ENCODE measurements at regions not wholly inside any gene's neighbourhood (a gene's known extent, or its start where the extent isn't known, plus 50 kb on each side); places are given as distances from the start of the nearest gene placed in this dataset.
"Not testable (repeated sequence)": the region's sequence is repeated elsewhere in the genome, so short reads cannot be mapped to it uniquely, and the experiment has no call there.

- Histone ChIP-seq H3K79me2 (ENCODE audit: low read length) (no peaks in the 10 kb centered on the region), H4K20me1 (ENCODE audit: insufficient read depth, low read length) (no peaks in the 10 kb centered on the region), H3K4me2 (ENCODE audit: low read length) (no peak overlapping the region), H3K9me3 (ENCODE audit: insufficient read depth, low read length) (no peaks in the 10 kb centered on the region), H3K4me1 (ENCODE audit: low read length) (no peaks in the 10 kb centered on the region), H3K27me3 (ENCODE audit: low read depth, low read length) (no peaks in the 10 kb centered on the region), H3K36me3 (replicated peaks; ENCODE audit: low read depth, low read length) (no peaks in the 10 kb centered on the region), H3K9ac (ENCODE audit: low read length) (no peak overlapping the region), H2AFZ (ENCODE audit: low read depth, low read length) (no peak overlapping the region), H3K4me3 (ENCODE audit: low read length) (no peak overlapping the region), H3K27ac (ENCODE audit: low read length) (no peak overlapping the region)
- TF ChIP-seq EZH2phosphoT487 (IDR thresholded peaks at IDR 0.05; ENCODE audit: low read depth) = no peak
- TF ChIP-seq CTCF (IDR thresholded peaks at IDR 0.05; ENCODE audit: low read depth, low read length) = no peak
Measured at GRCh38 chr9:111271047-111271446, 59.0 kb downstream of the OR2K2 start.

GRCh38 chr9:111266024-111266423, 64.0 kb downstream of the OR2K2 start:
- H3K4me2 ChIP-seq (ENCODE audit: low read length) = not testable (repeated sequence)

GRCh38 chr9:111263116-111263515, 66.9 kb downstream of the OR2K2 start:
- Histone ChIP-seq H3K79me2 (ENCODE audit: low read length) (no peaks in the 10 kb centered on the region), H3K36me3 (replicated peaks; ENCODE audit: low read depth, low read length) (no peaks in the 10 kb centered on the region), H3K9me3 (ENCODE audit: insufficient read depth, low read length) (no peaks in the 10 kb centered on the region), H3K4me1 (ENCODE audit: low read length) (no peaks in the 10 kb centered on the region), H3K27me3 (ENCODE audit: low read depth, low read length) (no peaks in the 10 kb centered on the region), H3K27ac (ENCODE audit: low read length) (no peak overlapping the region), H3K4me3 (ENCODE audit: low read length) (no peak overlapping the region), H2AFZ (ENCODE audit: low read depth, low read length) (no peak overlapping the region), H3K4me2 (ENCODE audit: low read length) (no peak overlapping the region), H3K9ac (ENCODE audit: low read length) (no peak overlapping the region), H4K20me1 (ENCODE audit: insufficient read depth, low read length) (no peaks in the 10 kb centered on the region)
- TF ChIP-seq CTCF (IDR thresholded peaks at IDR 0.05; ENCODE audit: low read depth, low read length) (no peak), EZH2phosphoT487 (IDR thresholded peaks at IDR 0.05; ENCODE audit: low read depth) (no peak)

More at GRCh38 chr9:111266024-111266423, 64.0 kb downstream of the OR2K2 start:
- not testable (repeated sequence) for H3K27me3 ChIP-seq (ENCODE audit: low read depth, low read length); H2AFZ ChIP-seq (ENCODE audit: low read depth, low read length); H3K9me3 ChIP-seq (ENCODE audit: insufficient read depth, low read length); H3K4me3 ChIP-seq (ENCODE audit: low read length); H4K20me1 ChIP-seq (ENCODE audit: insufficient read depth, low read length); H3K4me1 ChIP-seq (ENCODE audit: low read length); H3K27ac ChIP-seq (ENCODE audit: low read length); H3K36me3 ChIP-seq (replicated peaks; ENCODE audit: low read depth, low read length); H3K79me2 ChIP-seq (ENCODE audit: low read length); H3K9ac ChIP-seq (ENCODE audit: low read length)

GRCh38 chr9:111258875-111259271, 71.2 kb downstream of the OR2K2 start:
- no peak overlapping the region for H3K4me3 ChIP-seq (ENCODE audit: low read length)
- no peaks in the 10 kb centered on the region for H3K79me2 ChIP-seq (ENCODE audit: low read length)
- no peaks in the 10 kb centered on the region for H3K36me3 ChIP-seq (replicated peaks; ENCODE audit: low read depth, low read length)
- H4K20me1 ChIP-seq (ENCODE audit: insufficient read depth, low read length) = no peaks in the 10 kb centered on the region
- no peak overlapping the region for H2AFZ ChIP-seq (ENCODE audit: low read depth, low read length)
- H3K9me3 ChIP-seq (ENCODE audit: insufficient read depth, low read length) = no peaks in the 10 kb centered on the region
- H3K27me3 ChIP-seq (ENCODE audit: low read depth, low read length) = no peaks in the 10 kb centered on the region
- no peak overlapping the region for H3K4me2 ChIP-seq (ENCODE audit: low read length)
- no peaks in the 10 kb centered on the region for H3K4me1 ChIP-seq (ENCODE audit: low read length)
- no peak overlapping the region for H3K27ac ChIP-seq (ENCODE audit: low read length)
- no peak overlapping the region for H3K9ac ChIP-seq (ENCODE audit: low read length)
- TF ChIP-seq EZH2phosphoT487 (IDR thresholded peaks at IDR 0.05; ENCODE audit: low read depth) (no peak), CTCF (IDR thresholded peaks at IDR 0.05; ENCODE audit: low read depth, low read length) (no peak)

Measured in OCI-LY3 (cell line).